MM.1S (cell line): ENCODE measurements at regions not wholly inside any gene's neighbourhood (a gene's known extent, or its start where the extent isn't known, plus 50 kb on each side); places are given as distances from the start of the nearest gene placed in this dataset.

Experiments
- EZH2 ChIP-seq: fragments of 300-600 bp; sonication (generic); optimal IDR thresholded peaks from 2 replicates; pipeline ENCODE3; 2017; ENCODE audit warnings: low read depth, mild to moderate bottlenecking, antibody characterized with exemption, low read length, mixed read lengths
- EZH2phosphoT487 ChIP-seq: fragments of 300-600 bp; sonication (generic); IDR thresholded peaks from 2 replicates; pipeline ENCODE4 v1.6.1; 2018; ENCODE audit warnings: antibody characterized with exemption, low read length
- TF ChIP-seq, protein P1 (sequence below): fragments of 300-600 bp; sonication (generic); IDR thresholded peaks from 2 replicates; pipeline ENCODE4 v1.5.1; 2016; ENCODE audit warnings: antibody characterized with exemption, low read length, mixed read lengths

DNA sequence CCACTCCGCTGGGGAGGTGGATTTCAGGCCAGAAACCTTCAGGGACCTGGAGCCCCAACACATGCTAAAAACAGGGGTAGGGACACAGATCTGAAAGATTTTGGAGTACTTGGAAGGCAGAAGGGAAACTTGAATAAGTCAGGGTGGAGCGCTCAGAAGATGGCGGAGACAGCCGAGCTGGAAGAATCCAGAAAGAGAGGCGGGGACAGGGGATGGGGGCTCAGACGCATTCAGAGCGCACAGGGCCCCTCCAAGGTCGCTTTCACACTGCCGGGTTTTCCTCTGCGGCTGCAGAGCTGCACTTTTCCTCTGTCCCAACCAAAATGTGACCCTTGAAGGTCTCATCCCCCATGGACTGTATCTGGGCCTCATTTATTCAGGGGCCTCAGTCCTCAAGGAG is 56.9 kb downstream of the ERICH4 start:
- no peak for TF ChIP-seq EZH2
- TF ChIP-seq, protein P1, sequence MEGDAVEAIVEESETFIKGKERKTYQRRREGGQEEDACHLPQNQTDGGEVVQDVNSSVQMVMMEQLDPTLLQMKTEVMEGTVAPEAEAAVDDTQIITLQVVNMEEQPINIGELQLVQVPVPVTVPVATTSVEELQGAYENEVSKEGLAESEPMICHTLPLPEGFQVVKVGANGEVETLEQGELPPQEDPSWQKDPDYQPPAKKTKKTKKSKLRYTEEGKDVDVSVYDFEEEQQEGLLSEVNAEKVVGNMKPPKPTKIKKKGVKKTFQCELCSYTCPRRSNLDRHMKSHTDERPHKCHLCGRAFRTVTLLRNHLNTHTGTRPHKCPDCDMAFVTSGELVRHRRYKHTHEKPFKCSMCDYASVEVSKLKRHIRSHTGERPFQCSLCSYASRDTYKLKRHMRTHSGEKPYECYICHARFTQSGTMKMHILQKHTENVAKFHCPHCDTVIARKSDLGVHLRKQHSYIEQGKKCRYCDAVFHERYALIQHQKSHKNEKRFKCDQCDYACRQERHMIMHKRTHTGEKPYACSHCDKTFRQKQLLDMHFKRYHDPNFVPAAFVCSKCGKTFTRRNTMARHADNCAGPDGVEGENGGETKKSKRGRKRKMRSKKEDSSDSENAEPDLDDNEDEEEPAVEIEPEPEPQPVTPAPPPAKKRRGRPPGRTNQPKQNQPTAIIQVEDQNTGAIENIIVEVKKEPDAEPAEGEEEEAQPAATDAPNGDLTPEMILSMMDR: no peak
- TF ChIP-seq EZH2phosphoT487: no peak
